ENCODE measurements at regions not wholly inside any gene's neighbourhood (a gene's known extent, or its start where the extent isn't known, plus 50 kb on each side); places are given as distances from the start of the nearest gene placed in this dataset.

DNA sequence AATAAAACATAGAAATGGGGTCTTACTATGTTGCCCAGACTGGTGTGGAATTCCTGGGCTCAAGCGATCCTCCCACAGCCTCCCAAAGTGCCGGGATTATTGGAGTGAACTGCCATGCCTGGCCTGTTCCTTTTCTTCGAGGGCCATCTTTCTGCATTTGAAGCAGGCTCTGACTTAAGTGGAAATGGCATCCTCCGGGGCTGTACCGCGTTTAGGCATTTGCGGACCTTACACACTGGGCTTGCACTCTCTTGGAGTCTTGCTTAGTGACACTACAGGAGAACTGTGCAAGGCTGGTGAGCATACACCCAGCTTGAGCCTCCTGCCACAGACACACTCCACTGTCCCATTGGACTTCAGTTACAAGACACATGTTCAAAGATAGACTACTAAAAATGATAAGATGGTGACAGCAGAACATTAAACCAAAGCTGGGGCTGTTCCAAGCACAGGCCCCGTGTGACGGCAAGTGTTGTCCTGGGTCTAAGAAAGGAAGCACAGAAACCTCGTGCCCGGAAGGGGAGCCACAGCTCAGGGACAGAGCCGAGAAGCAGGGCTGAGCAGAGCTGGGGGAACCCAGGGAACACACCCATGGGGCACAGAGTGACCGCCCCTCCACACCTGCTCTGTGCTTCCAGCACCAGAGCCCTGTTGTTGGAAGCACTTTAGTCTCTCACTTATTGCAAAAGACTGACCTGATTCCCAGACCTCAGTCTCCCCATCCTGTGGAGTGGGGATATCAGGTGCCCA, 59.0 kb upstream of the SHANK2 start:
- POLR2A ChIA-PET: no interaction called here
- peaks cover 9% of the 10 kb centered on the region for H3K4me1 ChIP-seq
- H3K36me3 Mint-ChIP-seq (ENCODE audit: insufficient read depth, unreplicated experiment): no peaks in the 10 kb centered on the region
- no TSS peak for BruUV-seq (replicated peaks)
- no peaks in the 10 kb centered on the region for H3K36me3 ChIP-seq (ENCODE audit: control insufficient read depth, insufficient read depth, low read length)
- H3K4me1 Mint-ChIP-seq (ENCODE audit: low read depth, unreplicated experiment): no peaks in the 10 kb centered on the region
- no peak overlapping the region for H3K4me3 ChIP-seq (ENCODE audit: low read depth, low read length)
- peak in 1 of 2 experiments; percentile 24 for DNase-seq
- TF ChIP-seq, protein P1, sequence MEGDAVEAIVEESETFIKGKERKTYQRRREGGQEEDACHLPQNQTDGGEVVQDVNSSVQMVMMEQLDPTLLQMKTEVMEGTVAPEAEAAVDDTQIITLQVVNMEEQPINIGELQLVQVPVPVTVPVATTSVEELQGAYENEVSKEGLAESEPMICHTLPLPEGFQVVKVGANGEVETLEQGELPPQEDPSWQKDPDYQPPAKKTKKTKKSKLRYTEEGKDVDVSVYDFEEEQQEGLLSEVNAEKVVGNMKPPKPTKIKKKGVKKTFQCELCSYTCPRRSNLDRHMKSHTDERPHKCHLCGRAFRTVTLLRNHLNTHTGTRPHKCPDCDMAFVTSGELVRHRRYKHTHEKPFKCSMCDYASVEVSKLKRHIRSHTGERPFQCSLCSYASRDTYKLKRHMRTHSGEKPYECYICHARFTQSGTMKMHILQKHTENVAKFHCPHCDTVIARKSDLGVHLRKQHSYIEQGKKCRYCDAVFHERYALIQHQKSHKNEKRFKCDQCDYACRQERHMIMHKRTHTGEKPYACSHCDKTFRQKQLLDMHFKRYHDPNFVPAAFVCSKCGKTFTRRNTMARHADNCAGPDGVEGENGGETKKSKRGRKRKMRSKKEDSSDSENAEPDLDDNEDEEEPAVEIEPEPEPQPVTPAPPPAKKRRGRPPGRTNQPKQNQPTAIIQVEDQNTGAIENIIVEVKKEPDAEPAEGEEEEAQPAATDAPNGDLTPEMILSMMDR (IDR thresholded peaks at IDR 0.05; ENCODE audit: insufficient read depth in 1 of 2, low read depth in 1 of 2, low read length in 1 of 2, severe bottlenecking in 1 of 2, unreplicated experiment in 1 of 2): no peak
- H3K27me3 ChIP-seq (replicated peaks; ENCODE audit: control insufficient read depth, insufficient read depth, low read length): no peaks in the 10 kb centered on the region
- CTCF ChIA-PET: interaction anchor here (1.2 kb wide), 1 partner anchor 12 kb away, joined by 3 read pairs; no protein-coding TSS in a partner anchor
- H3K9me3 ChIP-seq: peaks cover 16% of the 10 kb centered on the region
- H3K4me3 Mint-ChIP-seq (ENCODE audit: unreplicated experiment): no peak overlapping the region
- intact Hi-C loops (cut with micrococcal nuclease; ENCODE audit: unreplicated experiment): no loop called here
- H3K27me3 Mint-ChIP-seq (ENCODE audit: insufficient read depth, unreplicated experiment): no peaks in the 10 kb centered on the region
- H3K27ac Mint-ChIP-seq (ENCODE audit: unreplicated experiment): no peak overlapping the region
- H3K9me3 Mint-ChIP-seq (ENCODE audit: unreplicated experiment): peaks cover 18% of the 10 kb centered on the region

DNA sequence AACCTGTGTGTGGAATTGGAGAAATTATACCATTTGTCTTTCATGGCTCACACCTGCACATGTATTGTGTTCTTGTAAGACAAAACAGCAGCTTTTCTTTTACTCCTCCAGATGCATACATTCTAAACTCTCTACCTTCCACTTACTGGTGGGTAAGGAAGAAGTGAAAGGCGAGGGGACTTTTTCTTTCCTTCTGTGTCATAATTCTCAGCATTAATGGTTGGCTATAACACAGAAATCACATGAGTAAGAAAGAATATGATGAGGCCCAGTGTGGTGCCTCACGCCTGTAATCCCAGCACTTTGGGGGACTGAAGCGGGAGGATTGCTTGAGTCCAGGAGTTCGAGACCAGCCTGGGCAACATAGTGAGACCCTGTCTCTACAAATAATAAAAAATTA, 57.8 kb upstream of the SHANK2 start:
- Histone ChIP-seq H3K27me3 (replicated peaks; ENCODE audit: control insufficient read depth, insufficient read depth, low read length) (no peaks in the 10 kb centered on the region), H3K36me3 (ENCODE audit: control insufficient read depth, insufficient read depth, low read length) (no peaks in the 10 kb centered on the region), H3K9me3 (peaks cover 10% of the 10 kb centered on the region), H3K4me3 (ENCODE audit: low read depth, low read length) (no peak overlapping the region), H3K4me1 (peaks cover 18% of the 10 kb centered on the region)
- Mint-ChIP-seq H3K27me3 (ENCODE audit: insufficient read depth, unreplicated experiment) (no peaks in the 10 kb centered on the region), H3K36me3 (ENCODE audit: insufficient read depth, unreplicated experiment) (peaks cover 1% of the 10 kb centered on the region), H3K9me3 (ENCODE audit: unreplicated experiment) (peaks cover 10% of the 10 kb centered on the region), H3K4me3 (ENCODE audit: unreplicated experiment) (no peak overlapping the region), H3K27ac (ENCODE audit: unreplicated experiment) (no peak overlapping the region), H3K4me1 (ENCODE audit: low read depth, unreplicated experiment) (no peaks in the 10 kb centered on the region)
- ChIA-PET POLR2A (no interaction called here), CTCF (interaction anchor here (0.6 kb wide), 1 partner anchor 884 kb away, joined by 3 read pairs; no protein-coding TSS in a partner anchor)
- no TSS peak for BruUV-seq (replicated peaks)
- peak in 1 of 2 experiments; percentile 9 for DNase-seq
- intact Hi-C loops (cut with micrococcal nuclease; ENCODE audit: unreplicated experiment): no loop called here
- TF ChIP-seq, protein P1 (IDR thresholded peaks at IDR 0.05; ENCODE audit: insufficient read depth in 1 of 2, low read depth in 1 of 2, low read length in 1 of 2, severe bottlenecking in 1 of 2, unreplicated experiment in 1 of 2): no peak

GRCh38 chr11:71309611-71310010, 57.2 kb upstream of the SHANK2 start:
- ChIA-PET POLR2A (no interaction called here), CTCF (interaction anchor here (0.6 kb wide), 1 partner anchor 884 kb away, joined by 3 read pairs; no protein-coding TSS in a partner anchor)
- Histone ChIP-seq H3K9me3 (peaks cover 4% of the 10 kb centered on the region; the same call in 1 of the 2 replicates), H3K27me3 (replicated peaks; ENCODE audit: control insufficient read depth, insufficient read depth, low read length) (no peaks in the 10 kb centered on the region), H3K36me3 (ENCODE audit: control insufficient read depth, insufficient read depth, low read length) (no peaks in the 10 kb centered on the region), H3K4me1 (peaks cover 18% of the 10 kb centered on the region), H3K4me3 (ENCODE audit: low read depth, low read length) (no peak overlapping the region)
- BruUV-seq (replicated peaks): no TSS peak
- Mint-ChIP-seq H3K27me3 (ENCODE audit: insufficient read depth, unreplicated experiment) (no peaks in the 10 kb centered on the region), H3K4me1 (ENCODE audit: low read depth, unreplicated experiment) (no peaks in the 10 kb centered on the region), H3K4me3 (ENCODE audit: unreplicated experiment) (no peak overlapping the region), H3K36me3 (ENCODE audit: insufficient read depth, unreplicated experiment) (peaks cover 7% of the 10 kb centered on the region), H3K9me3 (ENCODE audit: unreplicated experiment) (peaks cover 9% of the 10 kb centered on the region), H3K27ac (ENCODE audit: unreplicated experiment) (no peak overlapping the region)
- TF ChIP-seq, protein P1 (IDR thresholded peaks at IDR 0.05; ENCODE audit: insufficient read depth in 1 of 2, low read depth in 1 of 2, low read length in 1 of 2, severe bottlenecking in 1 of 2, unreplicated experiment in 1 of 2): no peak
- peak in 1 of 2 experiments; percentile 32 for DNase-seq
- intact Hi-C loops (cut with micrococcal nuclease; ENCODE audit: unreplicated experiment): no loop called here

Measured in Caco-2 (cell line).